NCI-H187 treated with DMSO at 0.1 percent for 48 hours (cell line): ENCODE measurements at regions not wholly inside any gene's neighbourhood (a gene's known extent, or its start where the extent isn't known, plus 50 kb on each side); places are given as distances from the start of the nearest gene placed in this dataset.

Experiments
- DNase-seq: peaks from one replicate; lab custom pipeline; 2025; lab: John Stamatoyannopoulos, UW

DNA sequence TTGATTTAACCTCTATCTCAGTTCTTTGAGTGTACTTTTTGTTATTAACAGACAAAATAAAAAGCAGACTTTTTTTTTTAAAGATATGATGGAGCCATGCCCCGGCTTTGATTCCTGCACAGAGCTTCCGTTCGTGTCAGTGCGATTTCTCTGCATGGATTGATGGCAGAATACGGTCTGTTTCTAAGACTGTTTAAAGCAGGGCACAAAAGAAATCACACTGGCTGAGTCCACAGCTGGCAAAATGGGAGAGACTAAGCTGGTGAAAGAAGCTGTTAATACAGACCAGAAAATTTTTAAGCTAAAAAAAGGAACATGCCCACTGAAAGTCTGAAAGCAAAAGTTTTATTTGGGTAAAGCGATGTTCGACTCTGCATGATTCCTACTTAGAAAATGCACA lies 501.4 kb upstream of the WWC1 start:
- DNase-seq, result no peak

DNA sequence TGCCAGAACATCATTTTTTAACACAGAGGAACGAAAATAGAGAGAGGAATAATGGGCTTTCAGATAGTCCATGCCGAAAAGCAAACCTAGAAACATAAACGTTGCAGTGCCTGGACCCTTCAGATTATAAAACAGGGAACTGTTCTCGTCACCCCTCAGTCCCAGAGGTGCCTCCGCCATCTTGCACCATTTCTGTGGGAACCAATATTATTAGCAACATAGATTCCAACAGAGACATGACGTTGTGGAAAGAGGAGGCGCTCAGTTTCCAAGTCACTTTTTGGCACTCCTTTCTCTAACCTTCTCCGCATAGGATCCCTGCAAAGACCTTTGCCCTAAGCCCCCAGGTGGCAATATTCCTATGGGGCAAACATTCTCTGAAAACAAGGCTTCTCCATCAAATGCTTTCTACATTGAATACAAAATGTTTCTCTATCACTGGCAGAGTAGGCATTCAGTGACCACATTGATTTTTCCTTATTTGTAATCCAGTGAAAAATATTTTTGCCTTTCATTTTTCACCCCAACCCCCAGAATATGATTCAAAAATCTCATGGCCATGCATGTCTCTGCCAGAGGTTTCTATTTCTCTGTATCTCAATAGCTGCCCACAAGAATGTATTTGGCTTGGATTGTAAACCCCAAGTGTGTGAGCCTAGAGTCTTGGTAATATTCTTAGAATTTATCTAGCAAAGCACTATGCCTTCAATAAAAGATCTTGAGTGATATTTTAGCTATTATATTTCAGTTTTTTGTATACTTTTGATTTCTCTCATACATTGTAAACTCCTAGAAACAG lies 500.8 kb upstream of the WWC1 start:
- no peak for DNase-seq

DNA sequence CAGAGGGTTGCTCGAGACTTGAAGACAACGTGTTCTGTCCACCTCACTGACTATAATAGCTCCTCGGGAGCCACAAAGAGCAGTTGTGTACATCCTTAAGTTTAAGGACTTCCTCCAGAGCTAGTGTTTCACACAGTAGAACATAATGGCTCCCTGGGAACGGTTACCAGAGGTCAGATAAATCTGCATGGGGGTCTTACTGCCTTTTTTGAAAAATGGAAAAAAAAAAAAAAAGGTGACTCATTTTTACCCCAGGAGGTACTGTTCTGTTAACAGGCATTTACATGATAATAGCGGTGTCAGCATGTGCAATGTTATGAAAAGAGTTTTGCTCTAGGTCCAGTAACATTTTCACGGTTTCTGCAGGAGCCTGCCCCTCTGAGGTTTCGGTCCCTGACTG lies 498.9 kb upstream of the WWC1 start:
- no peak for DNase-seq

DNA sequence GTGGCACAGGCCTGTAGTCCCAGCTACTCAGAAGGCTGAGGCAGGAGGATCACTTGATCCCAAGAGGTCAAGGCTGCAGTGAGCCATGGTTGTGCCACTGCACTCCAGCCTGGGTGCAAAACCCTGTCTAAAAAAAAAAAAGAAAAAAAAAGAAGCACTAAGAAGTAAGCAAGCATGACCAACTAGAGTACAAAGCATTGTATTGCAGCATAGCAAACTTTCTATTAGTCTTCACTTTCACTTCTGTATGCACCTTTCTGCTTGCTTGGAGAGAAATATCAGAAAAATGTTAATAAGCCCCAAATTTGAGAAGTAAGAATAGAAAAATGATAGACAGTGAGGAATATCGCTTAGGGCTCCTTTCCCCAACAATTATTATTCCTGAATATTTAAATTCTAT lies 497.7 kb upstream of the WWC1 start:
- DNase-seq, result no peak

DNA sequence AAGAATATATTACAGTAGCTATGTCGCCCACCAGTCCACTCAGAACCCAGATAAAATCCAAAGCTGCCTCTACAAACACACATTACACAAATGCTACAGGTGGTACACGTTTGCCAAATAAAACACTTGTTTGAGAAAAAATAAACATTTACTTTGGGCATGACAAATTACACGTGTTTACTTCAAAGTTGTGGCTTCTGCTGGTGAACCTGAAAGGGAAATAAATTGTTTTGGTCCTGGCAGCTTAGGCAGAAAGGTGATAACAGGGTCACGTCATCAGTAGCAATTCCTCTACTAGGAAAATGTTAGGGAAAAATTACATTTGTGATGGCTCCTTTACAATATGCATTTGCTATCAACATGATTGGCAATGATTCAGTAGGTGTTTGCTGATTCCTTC lies 497.3 kb upstream of the WWC1 start:
- no peak for DNase-seq

DNA sequence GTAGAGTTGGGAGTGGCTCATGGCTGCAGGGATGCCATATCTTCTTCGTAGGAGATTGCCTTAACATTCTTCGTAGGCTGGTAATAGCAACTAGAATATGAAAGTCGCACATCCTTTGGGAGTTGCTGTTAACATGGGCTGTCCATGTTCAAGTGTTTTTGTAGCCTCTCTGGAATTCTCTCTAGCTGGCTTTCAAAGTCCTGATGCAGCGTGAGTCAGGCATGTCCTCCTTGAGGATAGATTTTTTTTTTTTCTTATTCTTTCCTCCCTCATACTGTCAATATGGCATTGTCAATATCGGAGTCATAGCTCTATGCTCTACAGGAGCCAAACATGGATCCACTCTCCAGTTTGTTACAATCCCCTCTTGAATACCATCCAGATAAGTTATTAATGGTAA lies 494.8 kb upstream of the WWC1 start:
- no peak for DNase-seq

DNA sequence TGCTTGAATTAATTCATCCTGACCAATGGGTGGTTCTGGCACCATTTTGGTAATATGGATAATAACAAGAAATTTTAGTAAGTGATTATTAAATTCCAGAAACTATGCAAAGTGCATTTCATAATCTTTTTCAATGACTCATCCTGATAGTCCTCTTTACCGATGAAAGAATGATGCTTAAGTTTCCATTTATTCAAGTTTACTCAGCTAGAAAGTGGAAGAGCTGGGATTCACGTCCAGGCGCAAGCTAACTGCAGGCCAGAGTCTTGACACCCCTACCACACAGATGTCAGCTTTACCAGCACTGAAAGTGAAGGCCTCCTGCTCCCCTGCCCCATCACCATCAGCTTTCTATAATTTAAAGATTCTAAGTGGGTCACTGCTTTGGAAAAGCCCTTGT lies 493.5 kb upstream of the WWC1 start:
- no peak for DNase-seq

DNA sequence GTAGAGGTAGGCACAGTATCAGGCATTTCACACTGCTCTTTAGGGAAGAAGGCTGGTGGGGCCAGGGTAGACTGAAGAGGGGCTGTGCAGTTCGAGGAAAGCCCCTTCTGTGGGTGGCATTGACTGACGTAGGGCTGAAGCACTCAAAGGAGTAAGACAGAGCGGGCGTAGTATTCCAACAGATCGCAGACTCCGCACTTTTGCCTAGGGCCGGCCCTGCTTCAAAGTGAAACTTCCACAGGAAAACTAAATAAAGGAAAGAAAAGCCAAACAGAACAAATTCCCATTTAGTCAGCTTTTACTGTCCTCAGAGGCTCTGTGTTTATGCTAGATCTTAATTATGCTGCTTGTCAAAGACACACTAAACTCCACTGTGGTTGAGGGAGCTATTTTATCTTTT lies 493.0 kb upstream of the WWC1 start:
- no peak for DNase-seq

DNA sequence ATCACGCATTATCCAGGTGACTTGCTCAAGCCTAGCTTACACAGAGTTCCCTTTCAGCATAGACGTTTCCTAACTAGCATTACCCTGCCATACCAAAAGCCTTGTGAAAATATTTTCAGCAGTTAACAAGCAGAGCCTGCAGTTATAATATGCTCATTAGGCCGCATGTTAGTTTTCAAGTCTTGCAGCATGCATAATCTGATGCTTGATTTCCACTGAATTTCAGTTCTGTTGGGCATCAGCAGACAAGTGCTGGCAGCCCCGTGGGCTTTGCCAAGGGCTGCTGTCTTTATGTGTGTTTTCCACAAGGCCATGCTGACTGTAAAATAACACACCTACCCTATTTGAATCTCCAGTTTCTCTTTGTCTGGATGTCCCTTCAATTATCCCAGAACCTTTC lies 491.0 kb upstream of the WWC1 start:
- DNase-seq, result no peak

DNA sequence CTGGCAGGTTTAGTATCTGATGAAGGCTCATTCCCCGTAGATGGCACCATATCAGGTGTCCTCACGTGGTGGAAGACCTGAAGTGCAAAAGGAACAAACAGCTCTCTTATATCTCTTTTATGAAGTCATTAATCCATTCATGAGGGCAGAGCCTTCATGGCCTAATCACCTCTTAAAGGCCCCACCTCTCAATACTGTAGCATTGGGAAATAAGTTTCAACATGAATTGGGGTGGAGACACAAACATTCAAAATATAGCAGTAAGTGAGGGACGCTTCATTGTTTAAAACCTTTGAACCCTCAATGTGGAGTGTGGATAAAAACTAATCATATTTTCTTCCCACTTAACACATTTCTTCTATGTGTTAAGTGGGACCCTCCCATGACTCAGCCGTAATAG lies 489.4 kb upstream of the WWC1 start:
- DNase-seq, result no peak

DNA sequence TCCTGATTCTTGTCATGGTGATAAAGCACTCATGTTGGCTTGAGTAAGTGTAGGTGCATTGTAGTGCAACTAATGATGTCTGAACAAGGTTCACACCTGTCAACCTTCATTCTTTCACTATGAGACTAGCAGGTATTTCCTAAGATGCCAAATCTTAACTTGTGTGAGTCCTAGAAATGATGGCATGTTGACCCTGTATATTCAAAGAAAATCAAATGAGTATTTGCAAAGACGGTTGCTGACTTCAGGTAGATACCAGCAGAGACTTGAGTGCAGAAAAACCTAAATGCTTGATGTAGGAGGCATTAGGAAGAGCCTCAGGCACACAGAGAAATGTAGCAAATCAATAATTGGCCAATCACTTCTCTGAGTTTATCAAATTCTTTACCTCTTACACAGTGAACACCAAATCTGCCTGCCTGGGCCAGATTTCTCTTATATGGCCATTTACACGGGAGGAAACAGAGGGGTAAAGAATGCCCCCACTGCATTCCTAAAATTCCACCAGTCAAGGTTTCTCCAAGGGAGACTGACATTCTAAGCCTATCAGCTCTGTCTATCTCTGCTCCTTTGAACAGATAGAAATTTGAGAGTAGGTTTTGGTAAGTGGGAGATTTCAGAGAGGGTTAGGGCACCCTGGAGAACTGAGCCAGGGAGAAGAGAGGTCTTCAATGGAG lies 488.6 kb upstream of the WWC1 start:
- DNase-seq, result no peak

DNA sequence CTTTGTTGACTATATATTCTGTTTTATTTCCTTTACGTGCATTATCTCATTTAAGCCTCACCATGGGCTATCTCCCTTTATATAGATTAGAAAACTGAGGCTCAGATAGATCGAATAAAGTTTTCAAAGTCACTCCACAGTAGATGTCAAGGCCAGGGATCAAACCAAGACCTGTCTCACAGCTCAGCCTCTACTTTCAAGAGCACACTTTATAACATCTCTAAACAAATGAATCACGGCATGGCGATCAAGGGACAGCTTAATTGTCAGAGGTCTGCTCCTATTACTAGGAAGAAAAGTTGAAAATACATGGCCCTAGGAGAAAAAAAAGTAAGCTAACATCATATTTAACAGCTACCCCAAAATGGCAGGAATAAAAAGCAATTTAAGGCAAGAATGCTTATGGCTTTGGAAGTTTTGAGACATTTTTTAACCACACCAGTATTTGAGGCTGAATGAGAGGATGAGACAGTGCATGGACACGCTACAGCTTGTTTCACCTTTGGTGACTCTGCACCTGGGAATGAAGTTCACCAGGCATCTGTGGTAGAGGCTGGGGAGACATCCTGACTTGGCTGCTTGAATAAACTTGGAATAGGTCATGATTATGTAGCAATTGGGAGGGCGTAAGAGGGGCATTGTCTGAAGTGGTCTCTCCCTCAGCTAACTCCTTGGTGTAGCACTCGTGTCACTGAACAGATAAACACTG lies 486.8 kb upstream of the WWC1 start:
- DNase-seq, result no peak

DNA sequence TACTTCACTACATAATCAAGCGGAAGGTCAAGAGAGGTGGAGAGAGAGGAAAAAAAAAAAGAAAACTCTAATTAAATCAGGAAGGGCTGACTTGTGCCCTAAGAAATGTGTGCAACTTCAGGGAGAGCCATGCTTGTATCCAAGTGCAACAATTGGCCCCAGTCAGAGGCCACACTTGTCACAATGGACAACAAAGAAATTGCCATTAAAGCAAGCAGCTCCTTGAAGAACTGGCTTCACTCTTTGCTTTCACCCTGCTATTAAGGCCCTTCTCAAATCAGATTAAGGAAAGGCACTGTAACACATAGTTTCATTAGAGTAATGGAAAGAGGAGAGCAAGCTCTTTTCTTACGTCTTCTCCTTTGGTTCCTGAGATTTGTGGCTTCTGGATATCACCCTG lies 480.9 kb upstream of the WWC1 start:
- no peak for DNase-seq

DNA sequence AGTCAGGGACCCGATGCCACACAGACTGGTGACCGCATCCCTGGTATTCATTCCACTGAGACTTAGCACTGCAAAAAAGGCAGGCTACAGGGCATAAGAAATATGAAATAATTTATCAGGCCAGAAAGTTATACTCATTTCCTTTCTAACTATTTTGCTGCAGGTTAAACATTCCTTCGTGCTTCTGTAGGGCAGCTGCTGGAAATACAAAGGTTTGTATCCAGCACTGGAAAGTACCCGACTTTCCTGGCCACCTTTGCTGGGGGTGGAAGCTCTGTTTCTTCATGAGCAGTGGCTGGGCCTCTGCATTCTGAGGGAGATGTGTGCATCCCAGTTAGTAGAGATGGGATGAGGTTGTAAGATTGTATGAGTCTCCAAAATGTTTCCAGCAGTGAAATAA lies 478.6 kb upstream of the WWC1 start:
- DNase-seq, result no peak

DNA sequence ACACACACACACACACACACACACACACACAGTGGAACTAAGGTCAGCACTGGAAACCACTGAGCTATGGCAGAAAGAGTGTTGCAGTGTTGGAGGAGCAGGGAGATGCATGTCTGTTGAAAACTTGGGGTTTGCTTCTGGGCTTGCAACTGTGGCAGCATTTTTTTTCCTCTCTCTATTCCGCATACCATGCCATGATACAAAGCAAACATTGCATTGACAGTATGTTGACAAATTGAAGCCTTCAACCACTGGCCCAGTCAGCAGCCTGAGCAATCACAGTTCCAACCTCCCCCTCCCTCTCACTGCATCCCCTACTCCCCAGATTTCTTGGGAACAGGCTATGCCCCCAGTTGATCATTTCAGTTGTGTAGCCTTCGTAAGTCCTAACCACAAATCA lies 478.1 kb upstream of the WWC1 start:
- no peak for DNase-seq

DNA sequence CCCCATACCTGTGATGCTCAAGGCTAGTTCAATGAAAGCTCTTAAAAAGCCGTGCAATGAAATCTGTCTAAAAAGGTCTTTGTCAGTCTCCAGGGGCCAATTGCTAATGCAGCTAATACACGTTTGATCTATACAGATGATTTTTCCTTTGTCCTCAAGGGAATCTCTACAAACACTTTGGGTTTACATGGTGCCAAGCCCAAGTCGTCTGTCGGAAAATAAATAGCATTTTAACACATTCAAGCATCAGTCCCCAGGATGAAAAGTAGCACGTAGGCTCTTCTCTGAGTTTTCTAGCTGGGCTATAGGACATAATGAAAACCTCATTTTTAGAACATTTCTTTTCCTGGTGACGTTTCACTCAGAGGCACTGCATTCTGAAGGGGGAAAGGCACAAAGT lies 477.4 kb upstream of the WWC1 start:
- no peak for DNase-seq

DNA sequence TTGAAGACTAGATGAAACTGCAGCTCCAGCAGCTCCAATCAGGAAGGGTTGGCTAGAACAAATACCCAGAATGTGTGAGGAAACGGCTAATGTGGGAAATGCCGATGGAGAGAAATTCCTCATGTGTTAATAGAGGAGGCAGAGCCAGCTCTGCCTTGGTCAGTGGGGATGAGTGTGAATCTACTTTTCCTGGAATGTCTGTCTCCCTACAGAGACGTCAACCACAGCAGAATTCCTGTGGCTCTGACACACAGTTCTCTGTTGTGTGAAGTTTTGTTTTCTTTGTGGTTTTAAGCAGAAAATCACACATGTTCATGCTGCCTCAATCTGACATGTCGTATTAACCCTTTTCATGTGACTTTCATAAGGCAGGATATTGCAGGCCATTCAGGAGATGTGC lies 476.6 kb upstream of the WWC1 start:
- no peak for DNase-seq

DNA sequence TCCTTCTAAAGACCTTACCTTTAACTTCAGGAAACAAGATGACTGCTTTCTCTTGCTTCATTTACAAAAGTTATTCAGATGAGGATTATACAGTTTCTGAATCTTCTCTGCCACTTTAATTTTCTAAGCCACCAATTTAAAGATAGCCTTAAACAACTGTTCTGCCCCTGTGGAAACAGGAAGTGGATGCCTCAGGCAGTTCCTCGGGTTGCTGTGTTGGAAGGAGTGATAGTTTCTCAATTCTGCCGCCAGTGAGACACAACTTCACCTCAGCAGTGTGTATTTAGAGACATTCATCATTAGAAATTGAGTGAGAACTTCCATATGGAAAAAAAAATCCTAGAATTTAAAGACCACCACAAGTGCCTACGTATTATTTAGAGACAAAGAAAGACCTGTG lies 475.1 kb upstream of the WWC1 start:
- DNase-seq, result no peak

DNA sequence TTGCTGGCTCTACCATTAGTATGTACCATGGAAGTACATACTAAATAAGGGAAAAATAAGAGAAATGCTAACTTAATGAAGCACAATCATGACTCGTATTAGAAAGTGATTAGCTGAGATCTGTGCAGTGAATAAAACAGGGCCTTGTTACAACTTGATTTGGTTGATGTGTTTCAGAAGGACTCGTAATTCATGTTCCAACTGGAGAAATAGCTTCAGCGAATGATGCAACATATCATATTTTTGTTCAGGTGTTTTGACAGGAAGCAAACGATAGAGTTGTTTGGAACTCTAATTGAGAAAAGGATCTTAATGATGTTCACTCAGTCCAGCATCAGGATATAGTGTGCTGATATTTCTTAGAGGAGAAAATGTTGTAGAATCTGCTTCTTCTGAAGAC lies 474.6 kb upstream of the WWC1 start:
- DNase-seq, result no peak

DNA sequence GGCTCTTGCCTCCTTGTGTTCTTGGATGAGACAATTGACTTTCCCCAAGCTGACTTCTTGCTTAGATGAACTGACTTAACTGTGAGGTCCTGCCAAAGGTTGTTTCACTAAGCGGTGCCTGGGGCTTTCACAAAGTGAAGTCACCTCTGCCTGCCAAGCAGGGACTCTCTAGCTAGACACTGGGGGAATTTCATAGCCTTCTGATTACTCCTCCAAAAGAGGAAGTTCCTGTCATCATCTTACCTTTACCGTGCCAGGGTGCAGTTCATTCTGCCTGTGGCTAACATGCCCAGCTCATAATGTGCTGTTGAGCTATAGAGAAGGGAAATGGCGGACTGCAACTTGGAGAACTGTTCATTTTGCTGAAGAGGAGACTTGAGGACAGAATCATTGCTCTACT lies 472.0 kb upstream of the WWC1 start:
- DNase-seq, result no peak

DNA sequence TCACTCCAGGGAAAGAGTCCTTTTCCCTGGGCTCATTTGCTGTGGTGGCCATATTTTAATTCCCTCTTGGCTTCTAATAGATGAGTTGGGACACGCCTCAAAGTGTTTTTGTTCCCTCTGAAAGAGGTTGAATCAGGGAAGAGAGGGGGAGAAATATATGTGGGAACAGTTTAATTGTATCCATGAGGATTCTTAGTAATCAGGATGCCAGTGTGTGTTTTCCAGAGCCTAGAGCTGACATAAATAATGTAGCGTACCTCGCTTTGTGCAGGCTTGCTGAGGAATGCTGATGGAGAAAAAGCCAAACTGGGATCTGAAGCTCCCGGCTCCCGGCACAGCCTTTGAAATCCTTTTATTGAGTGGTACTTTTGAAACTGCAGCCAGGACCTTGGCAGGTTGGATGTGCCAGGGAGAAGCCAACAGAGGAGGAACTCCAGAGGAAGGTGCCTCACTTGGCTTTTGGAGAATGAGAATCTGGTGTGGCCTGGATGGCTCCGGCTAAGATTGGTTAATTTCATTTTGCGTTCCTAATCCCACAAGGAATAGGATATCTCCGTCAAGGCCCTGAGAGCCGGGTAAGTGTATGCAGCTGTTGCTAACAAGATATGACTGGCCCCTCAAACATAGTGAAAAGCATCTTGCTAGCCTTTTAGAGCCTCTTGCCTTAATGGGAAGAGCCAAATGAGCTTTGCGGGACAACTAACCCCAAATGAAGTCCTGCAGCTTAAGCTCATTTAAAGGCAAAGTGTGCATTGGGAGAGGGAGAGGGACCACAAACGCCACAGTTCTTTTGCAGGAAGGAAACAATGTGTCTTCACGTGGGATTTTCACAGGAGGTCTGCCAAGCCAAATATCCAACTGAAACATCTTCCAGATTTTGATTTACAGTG lies 471.1 kb upstream of the WWC1 start:
- no peak for DNase-seq

DNA sequence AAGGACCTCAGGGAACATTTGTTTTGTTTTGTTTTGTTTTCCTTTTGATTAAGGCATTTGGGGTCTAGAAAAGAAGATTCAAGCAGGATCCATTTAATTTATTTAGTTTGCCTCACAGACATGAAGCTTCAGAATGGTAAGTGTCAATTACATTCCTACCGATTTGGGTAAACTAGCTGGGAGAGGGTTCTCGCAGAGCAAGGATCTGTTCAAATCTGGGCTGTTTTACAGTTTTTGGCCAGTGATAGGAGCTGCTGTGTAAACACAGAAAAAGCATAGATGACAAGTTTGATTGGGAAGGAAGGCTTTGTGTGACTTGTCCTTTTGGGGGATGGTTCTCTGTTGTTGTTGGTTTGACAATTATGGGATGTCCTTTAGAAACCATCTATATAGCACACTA lies 470.3 kb upstream of the WWC1 start:
- DNase-seq, result no peak
